Common myeloid progenitor, CD34-positive (primary cell): ENCODE measurements at regions not wholly inside any gene's neighbourhood (a gene's known extent, or its start where the extent isn't known, plus 50 kb on each side); places are given as distances from the start of the nearest gene placed in this dataset.

ENCODE experiments used
- CTCF ChIA-PET: fragments of 350-600 bp; sonication (Branson Sonifier 250); formaldehyde crosslinking; loops from one replicate; lab custom pipeline; 2021; ENCODE audit warnings: antibody characterized with exemption; lab: Charles Lee
- POLR2A ChIA-PET: fragments of 350-600 bp; sonication (Branson Sonifier 250); formaldehyde crosslinking; loops from one replicate; lab custom pipeline; 2021; ENCODE audit warnings: antibody characterized with exemption; lab: Charles Lee
- DNase-seq, 3 donors: peaks; one replicate each; pipeline versions ENCODE4 v3.0.0 to v3.0.0-alpha.2; 2013
- H3K27ac ChIP-seq, 2 experiments: 1 replicate in 1 of 2; 2 replicates in 1 of 2; pipeline ENCODE4 v1.7.0; 2013; ENCODE audit warnings: inconsistent platforms in 2 of 2, low read length in 2 of 2, mild to moderate bottlenecking in 2 of 2, low read depth in 1 of 2, moderate library complexity in 1 of 2; ENCODE audit not compliant: severe bottlenecking in 2 of 2, insufficient read depth in 1 of 2, poor library complexity in 1 of 2
- H3K27me3 ChIP-seq, 5 experiments: replicated peaks in 2 of 5; 1 replicate in 3 of 5; 2 replicates in 2 of 5; pipeline versions ENCODE4 v1.6.1 to v1.7.0; 2013; ENCODE audit warnings: low read length in 4 of 5, mild to moderate bottlenecking in 2 of 5, moderate library complexity in 2 of 5, inconsistent platforms in 1 of 5; ENCODE audit not compliant: insufficient read depth in 5 of 5, control insufficient read depth in 4 of 5
- H3K36me3 ChIP-seq, 4 experiments: 1 replicate in 2 of 4; 2 replicates in 2 of 4; pipeline versions ENCODE4 v1.6.1 to v1.7.0; 2013; ENCODE audit warnings: low read length in 3 of 4, control low read depth in 1 of 4, mild to moderate bottlenecking in 1 of 4; ENCODE audit not compliant: control insufficient read depth in 4 of 4, insufficient read depth in 4 of 4
- H3K4me1 ChIP-seq, 4 experiments: 1 replicate in 3 of 4; 2 replicates in 1 of 4; pipeline versions ENCODE4 v1.6.1 to v1.7.1; 2013; ENCODE audit warnings: low read length in 3 of 4, mild to moderate bottlenecking in 3 of 4, control low read depth in 1 of 4, inconsistent platforms in 1 of 4, moderate library complexity in 1 of 4; ENCODE audit not compliant: control insufficient read depth in 4 of 4, insufficient read depth in 4 of 4; ENCODE audit errors: control extremely low read depth in 1 of 4
- H3K4me3 ChIP-seq, 7 experiments: 1 replicate in 4 of 7; 2 replicates in 3 of 7; pipeline versions ENCODE4 v1.5.1 to v1.7.0; 2013; ENCODE audit warnings: mild to moderate bottlenecking in 7 of 7, low read length in 6 of 7, moderate library complexity in 6 of 7, inconsistent platforms in 2 of 7, low read depth in 2 of 7, control low read depth in 1 of 7; ENCODE audit not compliant: insufficient read depth in 4 of 7, control insufficient read depth in 1 of 7; ENCODE audit errors: extremely low read depth in 1 of 7
- H3K9me3 ChIP-seq, 5 experiments: 1 replicate in 4 of 5; 2 replicates in 1 of 5; pipeline versions ENCODE4 v1.6.1 to v1.7.1; 2013; ENCODE audit warnings: low read length in 4 of 5, mild to moderate bottlenecking in 2 of 5, inconsistent platforms in 1 of 5, low read depth in 1 of 5, moderate library complexity in 1 of 5; ENCODE audit not compliant: control insufficient read depth in 4 of 5, insufficient read depth in 2 of 5; ENCODE audit errors: control extremely low read depth in 1 of 5
- WGBS: methylation state at CpG from one replicate; pipeline ENCODE4 v1.1.5; 2013; ENCODE audit not compliant: insufficient coverage; 5-methylcytosine and 5-hydroxymethylcytosine counted together

- no peak overlapping the region for H3K4me3 ChIP-seq
- no peaks in the 10 kb centered on the region for H3K4me1 ChIP-seq
- WGBS, result 100% methylated on average over 2 of the region's 4 CpGs
- no peak overlapping the region for H3K27ac ChIP-seq
- no peak for DNase-seq
- ChIA-PET POLR2A (no interaction called here), CTCF (no interaction called here)
- H3K9me3 ChIP-seq, result no peaks in the 10 kb centered on the region
- no peaks in the 10 kb centered on the region for H3K27me3 ChIP-seq
- no peaks in the 10 kb centered on the region for H3K36me3 ChIP-seq
Measured at GRCh38 chr14:56975521-56975920, 165.2 kb upstream of the OTX2 start.

GRCh38 chr14:56972948-56973347 is 162.7 kb upstream of the OTX2 start:
- Histone ChIP-seq H3K27me3 (no peaks in the 10 kb centered on the region), H3K27ac (no peak overlapping the region), H3K9me3 (no peaks in the 10 kb centered on the region), H3K36me3 (no peaks in the 10 kb centered on the region), H3K4me1 (no peaks in the 10 kb centered on the region), H3K4me3 (no peak overlapping the region)
- ChIA-PET POLR2A (no interaction called here), CTCF (no interaction called here)
- no peak for DNase-seq

GRCh38 chr14:56964895-56965294 is 154.6 kb upstream of the OTX2 start:
- H3K36me3 ChIP-seq, result no peaks in the 10 kb centered on the region
- POLR2A ChIA-PET, result no interaction called here
- no peak overlapping the region for H3K4me3 ChIP-seq
- WGBS, result 84% methylated on average over 4 of the region's 5 CpGs
- no peaks in the 10 kb centered on the region for H3K4me1 ChIP-seq
- no peak overlapping the region for H3K27ac ChIP-seq
- DNase-seq, result no peak
- no peaks in the 10 kb centered on the region for H3K27me3 ChIP-seq
- no peaks in the 10 kb centered on the region for H3K9me3 ChIP-seq
- CTCF ChIA-PET, result no interaction called here

- 87% methylated on average over 4 of the region's 6 CpGs for WGBS
Measured at GRCh38 chr14:56963381-56963780, 153.1 kb upstream of the OTX2 start.

GRCh38 chr14:56962444-56963080 is 152.3 kb upstream of the OTX2 start:
- 90% methylated on average over 4 of the region's 4 CpGs for WGBS
- Histone ChIP-seq H3K27ac (no peak overlapping the region), H3K4me1 (no peaks in the 10 kb centered on the region), H3K9me3 (no peaks in the 10 kb centered on the region), H3K36me3 (no peaks in the 10 kb centered on the region), H3K27me3 (peaks cover 0 to 3% (median 0%) of the 10 kb centered on the region in 5 experiments), H3K4me3 (no peak overlapping the region)
- CTCF ChIA-PET, result no interaction called here
- POLR2A ChIA-PET, result no interaction called here
- DNase-seq, result no peak

More at GRCh38 chr14:56963381-56963780, 153.1 kb upstream of the OTX2 start:
- POLR2A ChIA-PET, result no interaction called here
- Histone ChIP-seq H3K9me3 (no peaks in the 10 kb centered on the region), H3K27me3 (peaks cover 0 to 3% (median 0%) of the 10 kb centered on the region in 5 experiments), H3K36me3 (no peaks in the 10 kb centered on the region), H3K4me1 (no peaks in the 10 kb centered on the region), H3K27ac (no peak overlapping the region), H3K4me3 (no peak overlapping the region)
- CTCF ChIA-PET, result no interaction called here
- no peak for DNase-seq

GRCh38 chr14:56959869-56960268 is 149.6 kb upstream of the OTX2 start:
- H3K36me3 ChIP-seq, result no peaks in the 10 kb centered on the region
- POLR2A ChIA-PET, result no interaction called here
- no peak overlapping the region for H3K27ac ChIP-seq
- DNase-seq, result no peak
- peaks cover 0 to 3% (median 0%) of the 10 kb centered on the region in 5 experiments for H3K27me3 ChIP-seq
- CTCF ChIA-PET, result no interaction called here
- no peak overlapping the region for H3K4me3 ChIP-seq
- no peaks in the 10 kb centered on the region for H3K9me3 ChIP-seq
- no peaks in the 10 kb centered on the region for H3K4me1 ChIP-seq

GRCh38 chr14:56959121-56959520 is 148.8 kb upstream of the OTX2 start:
- Histone ChIP-seq H3K27me3 (peaks cover 0 to 3% (median 0%) of the 10 kb centered on the region in 5 experiments), H3K27ac (no peak overlapping the region), H3K36me3 (no peaks in the 10 kb centered on the region), H3K4me1 (no peaks in the 10 kb centered on the region), H3K9me3 (no peaks in the 10 kb centered on the region), H3K4me3 (no peak overlapping the region)
- no peak for DNase-seq
- CTCF ChIA-PET, result no interaction called here
- POLR2A ChIA-PET, result no interaction called here
